ENCODE measurements at regions not wholly inside any gene's neighbourhood (a gene's known extent, or its start where the extent isn't known, plus 50 kb on each side); places are given as distances from the start of the nearest gene placed in this dataset.

DNA sequence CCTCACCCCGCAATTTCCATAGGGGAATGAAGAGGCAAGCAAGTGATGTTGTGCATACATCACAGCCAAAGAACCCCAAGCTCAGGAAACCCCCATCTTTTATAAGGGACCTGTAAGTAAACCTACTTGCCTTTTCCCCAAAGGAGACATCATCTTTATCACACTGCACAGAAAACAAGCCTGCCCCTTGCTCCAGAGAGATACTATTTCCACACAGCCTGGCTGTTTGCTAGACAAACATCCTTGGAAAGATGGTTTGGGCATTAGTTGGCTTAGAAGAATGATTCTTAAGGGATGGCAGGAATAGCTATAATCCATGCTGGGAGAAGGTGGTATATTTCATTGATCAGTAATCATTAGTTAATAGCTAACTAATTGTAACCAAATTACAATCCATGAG lies 123.7 kb upstream of the SEC61G start:
- no peak for TF ChIP-seq POLR2A (IDR thresholded peaks at IDR 0.05)
- TF ChIP-seq, protein P1, sequence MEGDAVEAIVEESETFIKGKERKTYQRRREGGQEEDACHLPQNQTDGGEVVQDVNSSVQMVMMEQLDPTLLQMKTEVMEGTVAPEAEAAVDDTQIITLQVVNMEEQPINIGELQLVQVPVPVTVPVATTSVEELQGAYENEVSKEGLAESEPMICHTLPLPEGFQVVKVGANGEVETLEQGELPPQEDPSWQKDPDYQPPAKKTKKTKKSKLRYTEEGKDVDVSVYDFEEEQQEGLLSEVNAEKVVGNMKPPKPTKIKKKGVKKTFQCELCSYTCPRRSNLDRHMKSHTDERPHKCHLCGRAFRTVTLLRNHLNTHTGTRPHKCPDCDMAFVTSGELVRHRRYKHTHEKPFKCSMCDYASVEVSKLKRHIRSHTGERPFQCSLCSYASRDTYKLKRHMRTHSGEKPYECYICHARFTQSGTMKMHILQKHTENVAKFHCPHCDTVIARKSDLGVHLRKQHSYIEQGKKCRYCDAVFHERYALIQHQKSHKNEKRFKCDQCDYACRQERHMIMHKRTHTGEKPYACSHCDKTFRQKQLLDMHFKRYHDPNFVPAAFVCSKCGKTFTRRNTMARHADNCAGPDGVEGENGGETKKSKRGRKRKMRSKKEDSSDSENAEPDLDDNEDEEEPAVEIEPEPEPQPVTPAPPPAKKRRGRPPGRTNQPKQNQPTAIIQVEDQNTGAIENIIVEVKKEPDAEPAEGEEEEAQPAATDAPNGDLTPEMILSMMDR (IDR thresholded peaks at IDR 0.05), result no peak
